Fibroblast of lung (primary cell): ENCODE measurements at regions not wholly inside any gene's neighbourhood (a gene's known extent, or its start where the extent isn't known, plus 50 kb on each side); places are given as distances from the start of the nearest gene placed in this dataset.

ENCODE experiments used
- CTCF ChIP-seq, 2 donors: IDR thresholded peaks in 1 of 2; conservative IDR thresholded peaks in 1 of 2; 1 replicate in 1 of 2; 2 replicates in 1 of 2; pipeline ENCODE4 v1.5.1; 2011 to 2012; ENCODE audit warnings: low read length in 2 of 2, control low read depth in 1 of 2, inconsistent platforms in 1 of 2, low read depth in 1 of 2, mild to moderate bottlenecking in 1 of 2
- EZH2 ChIP-seq: IDR thresholded peaks from 2 replicates; pipeline ENCODE4 v1.5.1; 2012; ENCODE audit warnings: low read length, control low read depth, mild to moderate bottlenecking; ENCODE audit errors: missing control alignments

GRCh38 chr16:22967521-22968095 lies 153.6 kb downstream of the HS3ST2 start:
- TF ChIP-seq CTCF (conservative IDR thresholded peaks at IDR 0.05 in 1 of 2, IDR thresholded peaks at IDR 0.05 in 1 of 2; ENCODE audit: low read depth in 1 of 2, low read length in 2 of 2) (no peak), EZH2 (no peak)
